GM23338 (cell line): ENCODE measurements at regions not wholly inside any gene's neighbourhood (a gene's known extent, or its start where the extent isn't known, plus 50 kb on each side); places are given as distances from the start of the nearest gene placed in this dataset.

Experiments
- ETS1 ChIP-seq: IDR thresholded peaks from 2 replicates; pipeline ENCODE4 v1.6.1; 2016; ENCODE audit warnings: antibody characterized with exemption
- JUNB ChIP-seq: IDR thresholded peaks from one replicate; pipeline ENCODE4 v1.6.1; 2016; ENCODE audit warnings: antibody characterized with exemption; ENCODE audit not compliant: unreplicated experiment
- POLR2AphosphoS5 ChIP-seq: IDR thresholded peaks from 2 replicates; pipeline ENCODE4 v1.6.1; 2016; ENCODE audit warnings: antibody characterized with exemption, low read depth
- STAT1 ChIP-seq: IDR thresholded peaks from one replicate; pipeline ENCODE4 v1.6.1; 2016; ENCODE audit warnings: antibody characterized with exemption; ENCODE audit not compliant: unreplicated experiment
- TF ChIP-seq, protein P1 (sequence below): fragments of 250-450 bp; sonication (Bioruptor Pico); IDR thresholded peaks from 2 replicates; pipeline ENCODE4 v1.5.0; 2020; ENCODE audit warnings: mild to moderate bottlenecking, moderate library complexity
- TF ChIP-seq, protein P2 (sequence below), 2 experiments: fragments of 200-600 bp in 1 of 2; sonication (generic) in 1 of 2; conservative IDR thresholded peaks; 2 replicates each; pipeline versions ENCODE4 v1.5.1 to v1.6.1; 2016 to 2017; ENCODE audit warnings: antibody characterized with exemption in 2 of 2, low read depth in 2 of 2, mild to moderate bottlenecking in 2 of 2, moderate library complexity in 1 of 2

- TF ChIP-seq, protein P1, sequence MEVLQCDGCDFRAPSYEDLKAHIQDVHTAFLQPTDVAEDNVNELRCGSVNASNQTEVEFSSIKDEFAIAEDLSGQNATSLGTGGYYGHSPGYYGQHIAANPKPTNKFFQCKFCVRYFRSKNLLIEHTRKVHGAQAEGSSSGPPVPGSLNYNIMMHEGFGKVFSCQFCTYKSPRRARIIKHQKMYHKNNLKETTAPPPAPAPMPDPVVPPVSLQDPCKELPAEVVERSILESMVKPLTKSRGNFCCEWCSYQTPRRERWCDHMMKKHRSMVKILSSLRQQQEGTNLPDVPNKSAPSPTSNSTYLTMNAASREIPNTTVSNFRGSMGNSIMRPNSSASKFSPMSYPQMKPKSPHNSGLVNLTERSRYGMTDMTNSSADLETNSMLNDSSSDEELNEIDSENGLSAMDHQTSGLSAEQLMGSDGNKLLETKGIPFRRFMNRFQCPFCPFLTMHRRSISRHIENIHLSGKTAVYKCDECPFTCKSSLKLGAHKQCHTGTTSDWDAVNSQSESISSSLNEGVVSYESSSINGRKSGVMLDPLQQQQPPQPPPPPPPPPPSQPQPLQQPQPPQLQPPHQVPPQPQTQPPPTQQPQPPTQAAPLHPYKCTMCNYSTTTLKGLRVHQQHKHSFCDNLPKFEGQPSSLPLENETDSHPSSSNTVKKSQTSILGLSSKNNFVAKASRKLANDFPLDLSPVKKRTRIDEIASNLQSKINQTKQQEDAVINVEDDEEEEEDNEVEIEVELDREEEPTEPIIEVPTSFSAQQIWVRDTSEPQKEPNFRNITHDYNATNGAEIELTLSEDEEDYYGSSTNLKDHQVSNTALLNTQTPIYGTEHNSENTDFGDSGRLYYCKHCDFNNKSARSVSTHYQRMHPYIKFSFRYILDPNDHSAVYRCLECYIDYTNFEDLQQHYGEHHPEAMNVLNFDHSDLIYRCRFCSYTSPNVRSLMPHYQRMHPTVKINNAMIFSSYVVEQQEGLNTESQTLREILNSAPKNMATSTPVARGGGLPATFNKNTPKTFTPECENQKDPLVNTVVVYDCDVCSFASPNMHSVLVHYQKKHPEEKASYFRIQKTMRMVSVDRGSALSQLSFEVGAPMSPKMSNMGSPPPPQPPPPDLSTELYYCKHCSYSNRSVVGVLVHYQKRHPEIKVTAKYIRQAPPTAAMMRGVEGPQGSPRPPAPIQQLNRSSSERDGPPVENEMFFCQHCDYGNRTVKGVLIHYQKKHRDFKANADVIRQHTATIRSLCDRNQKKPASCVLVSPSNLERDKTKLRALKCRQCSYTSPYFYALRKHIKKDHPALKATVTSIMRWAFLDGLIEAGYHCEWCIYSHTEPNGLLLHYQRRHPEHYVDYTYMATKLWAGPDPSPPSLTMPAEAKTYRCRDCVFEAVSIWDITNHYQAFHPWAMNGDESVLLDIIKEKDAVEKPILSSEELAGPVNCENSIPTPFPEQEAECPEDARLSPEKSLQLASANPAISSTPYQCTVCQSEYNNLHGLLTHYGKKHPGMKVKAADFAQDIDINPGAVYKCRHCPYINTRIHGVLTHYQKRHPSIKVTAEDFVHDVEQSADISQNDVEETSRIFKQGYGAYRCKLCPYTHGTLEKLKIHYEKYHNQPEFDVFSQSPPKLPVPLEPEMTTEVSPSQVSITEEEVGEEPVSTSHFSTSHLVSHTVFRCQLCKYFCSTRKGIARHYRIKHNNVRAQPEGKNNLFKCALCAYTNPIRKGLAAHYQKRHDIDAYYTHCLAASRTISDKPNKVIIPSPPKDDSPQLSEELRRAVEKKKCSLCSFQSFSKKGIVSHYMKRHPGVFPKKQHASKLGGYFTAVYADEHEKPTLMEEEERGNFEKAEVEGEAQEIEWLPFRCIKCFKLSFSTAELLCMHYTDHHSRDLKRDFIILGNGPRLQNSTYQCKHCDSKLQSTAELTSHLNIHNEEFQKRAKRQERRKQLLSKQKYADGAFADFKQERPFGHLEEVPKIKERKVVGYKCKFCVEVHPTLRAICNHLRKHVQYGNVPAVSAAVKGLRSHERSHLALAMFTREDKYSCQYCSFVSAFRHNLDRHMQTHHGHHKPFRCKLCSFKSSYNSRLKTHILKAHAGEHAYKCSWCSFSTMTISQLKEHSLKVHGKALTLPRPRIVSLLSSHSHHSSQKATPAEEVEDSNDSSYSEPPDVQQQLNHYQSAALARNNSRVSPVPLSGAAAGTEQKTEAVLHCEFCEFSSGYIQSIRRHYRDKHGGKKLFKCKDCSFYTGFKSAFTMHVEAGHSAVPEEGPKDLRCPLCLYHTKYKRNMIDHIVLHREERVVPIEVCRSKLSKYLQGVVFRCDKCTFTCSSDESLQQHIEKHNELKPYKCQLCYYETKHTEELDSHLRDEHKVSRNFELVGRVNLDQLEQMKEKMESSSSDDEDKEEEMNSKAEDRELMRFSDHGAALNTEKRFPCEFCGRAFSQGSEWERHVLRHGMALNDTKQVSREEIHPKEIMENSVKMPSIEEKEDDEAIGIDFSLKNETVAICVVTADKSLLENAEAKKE (CRISPR knock-in tag), result no peak
- TF ChIP-seq POLR2AphosphoS5 (no peak), STAT1 (no peak), ETS1 (no peak), JUNB (no peak)
- TF ChIP-seq, protein P2, sequence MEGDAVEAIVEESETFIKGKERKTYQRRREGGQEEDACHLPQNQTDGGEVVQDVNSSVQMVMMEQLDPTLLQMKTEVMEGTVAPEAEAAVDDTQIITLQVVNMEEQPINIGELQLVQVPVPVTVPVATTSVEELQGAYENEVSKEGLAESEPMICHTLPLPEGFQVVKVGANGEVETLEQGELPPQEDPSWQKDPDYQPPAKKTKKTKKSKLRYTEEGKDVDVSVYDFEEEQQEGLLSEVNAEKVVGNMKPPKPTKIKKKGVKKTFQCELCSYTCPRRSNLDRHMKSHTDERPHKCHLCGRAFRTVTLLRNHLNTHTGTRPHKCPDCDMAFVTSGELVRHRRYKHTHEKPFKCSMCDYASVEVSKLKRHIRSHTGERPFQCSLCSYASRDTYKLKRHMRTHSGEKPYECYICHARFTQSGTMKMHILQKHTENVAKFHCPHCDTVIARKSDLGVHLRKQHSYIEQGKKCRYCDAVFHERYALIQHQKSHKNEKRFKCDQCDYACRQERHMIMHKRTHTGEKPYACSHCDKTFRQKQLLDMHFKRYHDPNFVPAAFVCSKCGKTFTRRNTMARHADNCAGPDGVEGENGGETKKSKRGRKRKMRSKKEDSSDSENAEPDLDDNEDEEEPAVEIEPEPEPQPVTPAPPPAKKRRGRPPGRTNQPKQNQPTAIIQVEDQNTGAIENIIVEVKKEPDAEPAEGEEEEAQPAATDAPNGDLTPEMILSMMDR (conservative IDR thresholded peaks at IDR 0.05; ENCODE audit: low read depth in 2 of 2), result no peak
These were observed 257.2 kb upstream of the SALL3 start (continued) for GRCh38 chr18:78722386-78722785.
